ENCODE measurements at regions not wholly inside any gene's neighbourhood (a gene's known extent, or its start where the extent isn't known, plus 50 kb on each side); places are given as distances from the start of the nearest gene placed in this dataset.

DNA sequence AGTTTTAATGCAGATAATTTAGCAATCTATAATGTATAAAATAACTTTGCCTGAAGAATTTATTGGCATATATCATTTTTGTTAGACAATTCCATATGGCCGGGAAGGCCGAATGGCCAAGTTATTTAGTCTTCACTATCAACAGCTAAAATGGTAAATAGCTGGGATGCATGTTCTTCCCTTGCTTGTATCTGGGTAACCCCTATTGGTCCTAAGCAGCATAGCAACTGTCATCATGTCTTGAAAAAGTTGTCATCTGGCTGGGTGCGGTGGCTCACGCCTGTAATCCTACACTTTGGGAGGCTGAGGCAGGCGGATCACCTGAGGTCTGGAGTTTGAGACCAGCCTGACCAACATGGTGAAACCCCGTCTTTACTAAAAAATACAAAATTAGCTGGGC, 340.0 kb upstream of the DPYD start:
- TF ChIP-seq, protein P1, sequence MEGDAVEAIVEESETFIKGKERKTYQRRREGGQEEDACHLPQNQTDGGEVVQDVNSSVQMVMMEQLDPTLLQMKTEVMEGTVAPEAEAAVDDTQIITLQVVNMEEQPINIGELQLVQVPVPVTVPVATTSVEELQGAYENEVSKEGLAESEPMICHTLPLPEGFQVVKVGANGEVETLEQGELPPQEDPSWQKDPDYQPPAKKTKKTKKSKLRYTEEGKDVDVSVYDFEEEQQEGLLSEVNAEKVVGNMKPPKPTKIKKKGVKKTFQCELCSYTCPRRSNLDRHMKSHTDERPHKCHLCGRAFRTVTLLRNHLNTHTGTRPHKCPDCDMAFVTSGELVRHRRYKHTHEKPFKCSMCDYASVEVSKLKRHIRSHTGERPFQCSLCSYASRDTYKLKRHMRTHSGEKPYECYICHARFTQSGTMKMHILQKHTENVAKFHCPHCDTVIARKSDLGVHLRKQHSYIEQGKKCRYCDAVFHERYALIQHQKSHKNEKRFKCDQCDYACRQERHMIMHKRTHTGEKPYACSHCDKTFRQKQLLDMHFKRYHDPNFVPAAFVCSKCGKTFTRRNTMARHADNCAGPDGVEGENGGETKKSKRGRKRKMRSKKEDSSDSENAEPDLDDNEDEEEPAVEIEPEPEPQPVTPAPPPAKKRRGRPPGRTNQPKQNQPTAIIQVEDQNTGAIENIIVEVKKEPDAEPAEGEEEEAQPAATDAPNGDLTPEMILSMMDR (IDR thresholded peaks at IDR 0.05): no peak
- TF ChIP-seq BHLHE40 (IDR thresholded peaks at IDR 0.05; ENCODE audit: low read depth, low read length): no peak
- no peak for TF ChIP-seq ESRRA (IDR thresholded peaks at IDR 0.05; ENCODE audit: borderline replicate concordance, low read length)
- TF ChIP-seq POLR2A (IDR thresholded peaks at IDR 0.05; ENCODE audit: low read length): no peak
- TF ChIP-seq, protein P2, sequence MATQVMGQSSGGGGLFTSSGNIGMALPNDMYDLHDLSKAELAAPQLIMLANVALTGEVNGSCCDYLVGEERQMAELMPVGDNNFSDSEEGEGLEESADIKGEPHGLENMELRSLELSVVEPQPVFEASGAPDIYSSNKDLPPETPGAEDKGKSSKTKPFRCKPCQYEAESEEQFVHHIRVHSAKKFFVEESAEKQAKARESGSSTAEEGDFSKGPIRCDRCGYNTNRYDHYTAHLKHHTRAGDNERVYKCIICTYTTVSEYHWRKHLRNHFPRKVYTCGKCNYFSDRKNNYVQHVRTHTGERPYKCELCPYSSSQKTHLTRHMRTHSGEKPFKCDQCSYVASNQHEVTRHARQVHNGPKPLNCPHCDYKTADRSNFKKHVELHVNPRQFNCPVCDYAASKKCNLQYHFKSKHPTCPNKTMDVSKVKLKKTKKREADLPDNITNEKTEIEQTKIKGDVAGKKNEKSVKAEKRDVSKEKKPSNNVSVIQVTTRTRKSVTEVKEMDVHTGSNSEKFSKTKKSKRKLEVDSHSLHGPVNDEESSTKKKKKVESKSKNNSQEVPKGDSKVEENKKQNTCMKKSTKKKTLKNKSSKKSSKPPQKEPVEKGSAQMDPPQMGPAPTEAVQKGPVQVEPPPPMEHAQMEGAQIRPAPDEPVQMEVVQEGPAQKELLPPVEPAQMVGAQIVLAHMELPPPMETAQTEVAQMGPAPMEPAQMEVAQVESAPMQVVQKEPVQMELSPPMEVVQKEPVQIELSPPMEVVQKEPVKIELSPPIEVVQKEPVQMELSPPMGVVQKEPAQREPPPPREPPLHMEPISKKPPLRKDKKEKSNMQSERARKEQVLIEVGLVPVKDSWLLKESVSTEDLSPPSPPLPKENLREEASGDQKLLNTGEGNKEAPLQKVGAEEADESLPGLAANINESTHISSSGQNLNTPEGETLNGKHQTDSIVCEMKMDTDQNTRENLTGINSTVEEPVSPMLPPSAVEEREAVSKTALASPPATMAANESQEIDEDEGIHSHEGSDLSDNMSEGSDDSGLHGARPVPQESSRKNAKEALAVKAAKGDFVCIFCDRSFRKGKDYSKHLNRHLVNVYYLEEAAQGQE (IDR thresholded peaks at IDR 0.05): no peak
- no peak for TF ChIP-seq MYC (IDR thresholded peaks at IDR 0.05; ENCODE audit: borderline replicate concordance, low read length)
- no peak for TF ChIP-seq EP300 (IDR thresholded peaks at IDR 0.05)
- TF ChIP-seq PHF8 (IDR thresholded peaks at IDR 0.05; ENCODE audit: borderline replicate concordance, low read depth): no peak
- no peak for TF ChIP-seq POLR2AphosphoS2 (conservative IDR thresholded peaks at IDR 0.05; ENCODE audit: low read length)
- no peak for TF ChIP-seq CEBPB (IDR thresholded peaks at IDR 0.05)
- TF ChIP-seq SMC3 (IDR thresholded peaks at IDR 0.05): no peak
- TF ChIP-seq HDAC2 (IDR thresholded peaks at IDR 0.05): no peak
